GM18870 (cell line): ENCODE measurements at regions not wholly inside any gene's neighbourhood (a gene's known extent, or its start where the extent isn't known, plus 50 kb on each side); places are given as distances from the start of the nearest gene placed in this dataset.

Experiments used
- ATAC-seq: cut with Tn5 transposase; IDR thresholded peaks from one replicate; pipeline ENCODE4 v1.9.1; 2021; ENCODE audit warnings: moderate library complexity; ENCODE audit not compliant: unreplicated experiment

DNA sequence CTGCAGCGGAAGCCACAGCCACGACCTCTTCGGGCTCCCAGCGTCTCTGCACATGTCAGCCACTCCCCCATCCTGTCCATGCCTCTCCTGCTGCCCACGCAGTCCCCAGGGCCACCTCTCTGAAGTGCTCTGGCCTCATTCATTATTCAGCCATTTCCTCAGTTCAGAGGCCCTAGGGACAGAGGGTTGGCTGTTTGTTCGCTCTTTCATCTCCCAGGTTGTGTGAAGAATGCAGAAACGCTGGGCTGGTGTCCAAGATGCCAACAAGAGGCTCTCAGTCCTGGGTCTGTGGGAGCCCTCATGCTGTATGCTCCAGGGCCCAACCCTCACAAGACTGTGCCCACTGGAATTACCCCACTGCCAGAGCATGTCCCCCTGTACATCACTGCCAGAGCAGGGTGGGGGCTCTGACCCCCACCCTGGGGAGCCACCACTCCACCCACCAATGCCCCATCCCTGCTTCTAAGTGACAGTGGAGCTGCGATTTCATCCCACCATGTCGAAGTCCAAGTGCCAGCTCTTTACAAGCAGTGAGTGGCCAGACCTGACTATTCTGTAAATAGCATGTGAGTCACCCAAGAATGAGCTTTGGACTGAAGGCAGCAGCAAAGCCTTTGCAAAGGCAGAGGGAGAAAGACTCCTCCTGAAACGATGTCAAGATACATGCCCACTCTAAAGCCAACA is 209.6 kb downstream of the BUD13 start:
- ATAC-seq = no peak

DNA sequence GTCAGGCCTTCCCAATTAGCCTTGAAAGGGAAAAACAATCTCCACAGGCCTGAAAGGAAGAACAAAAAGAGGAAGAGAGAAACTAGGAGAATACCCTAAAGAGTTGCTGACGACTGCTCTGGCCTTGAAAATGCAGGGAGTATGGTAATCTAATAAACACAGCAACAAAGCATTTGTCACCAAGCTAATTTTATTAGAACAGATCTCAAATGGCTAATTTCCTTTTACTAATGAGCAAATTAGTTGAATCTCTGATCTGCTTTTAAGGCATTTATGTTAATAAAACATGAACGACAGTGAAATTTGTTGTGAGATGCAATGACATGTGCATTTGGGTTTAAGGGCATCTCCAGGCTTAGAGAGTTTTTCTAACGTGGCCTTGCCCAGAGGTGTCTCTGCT is 212.2 kb downstream of the BUD13 start:
- ATAC-seq = no peak

DNA sequence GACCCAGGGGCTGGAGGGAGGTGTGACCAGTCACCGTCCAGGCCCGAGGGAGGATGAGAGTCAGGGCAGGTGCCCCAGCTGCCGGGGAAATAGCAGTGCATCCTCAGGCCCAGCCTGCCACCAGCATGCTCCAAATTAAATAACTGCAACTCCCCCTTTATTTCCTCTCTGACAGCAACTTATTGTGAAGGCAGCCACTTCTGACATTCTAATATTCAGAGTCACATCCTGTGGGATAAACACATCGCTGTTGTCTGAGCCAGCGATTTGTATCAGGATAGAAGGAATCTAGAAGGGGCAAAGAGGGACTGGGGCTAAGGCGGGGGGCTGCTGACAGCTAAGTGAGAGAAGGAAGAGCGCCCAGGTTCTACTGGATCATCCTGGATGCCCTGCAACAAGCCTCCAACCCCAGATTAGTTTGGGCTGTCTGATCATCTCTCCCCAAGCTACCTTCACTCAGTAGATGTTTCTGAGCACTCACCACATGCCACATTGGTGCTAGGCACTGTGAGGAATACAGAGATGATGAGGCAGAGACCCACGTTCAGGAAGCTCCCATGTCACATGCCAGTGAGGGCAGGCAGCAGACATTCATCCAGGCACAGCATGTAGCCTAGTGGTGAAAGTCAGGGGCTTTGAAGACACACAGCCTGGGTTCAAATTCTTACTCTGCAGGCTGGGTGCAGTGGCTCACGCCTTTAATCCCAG is 214.1 kb downstream of the BUD13 start:
- no peak for ATAC-seq

DNA sequence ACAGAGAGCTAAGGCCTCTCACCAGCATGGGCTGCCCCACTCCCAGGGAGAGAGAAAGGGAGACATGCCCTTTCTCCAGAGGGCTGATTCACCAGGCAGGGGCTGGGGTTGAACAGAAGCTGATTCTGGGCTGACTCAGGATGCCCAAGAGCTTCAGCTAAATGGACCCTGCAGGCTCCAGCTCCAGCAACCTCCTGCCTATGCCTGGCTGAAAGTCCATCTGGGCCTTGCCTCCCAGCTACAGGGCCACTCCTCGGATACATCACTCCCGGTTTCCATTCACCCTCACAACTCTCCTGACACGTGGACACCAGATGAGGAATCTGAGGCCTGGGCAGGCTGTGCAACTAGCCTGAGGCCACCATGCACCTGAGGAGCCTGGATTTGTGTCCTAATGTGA is 215.5 kb downstream of the BUD13 start:
- ATAC-seq = no peak

DNA sequence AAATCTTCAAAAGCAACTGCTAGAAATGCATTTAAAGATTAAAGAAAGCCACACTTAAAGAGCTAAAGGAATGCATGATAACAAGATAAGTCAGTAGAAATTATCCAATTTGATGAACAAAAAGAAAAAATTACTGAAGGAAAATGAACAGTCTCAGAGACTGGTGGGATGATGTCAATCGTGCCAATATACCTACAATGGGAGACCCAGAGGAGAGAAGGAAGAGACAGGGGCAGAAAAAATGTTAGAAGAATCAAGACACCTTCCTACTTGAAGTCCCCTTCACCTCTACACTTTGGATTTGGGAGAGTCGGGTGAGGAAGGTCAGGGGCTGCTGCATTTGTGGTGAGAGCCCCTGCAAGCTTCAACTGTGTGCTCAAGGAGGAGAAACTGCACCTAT is 216.3 kb downstream of the BUD13 start:
- ATAC-seq = no peak

DNA sequence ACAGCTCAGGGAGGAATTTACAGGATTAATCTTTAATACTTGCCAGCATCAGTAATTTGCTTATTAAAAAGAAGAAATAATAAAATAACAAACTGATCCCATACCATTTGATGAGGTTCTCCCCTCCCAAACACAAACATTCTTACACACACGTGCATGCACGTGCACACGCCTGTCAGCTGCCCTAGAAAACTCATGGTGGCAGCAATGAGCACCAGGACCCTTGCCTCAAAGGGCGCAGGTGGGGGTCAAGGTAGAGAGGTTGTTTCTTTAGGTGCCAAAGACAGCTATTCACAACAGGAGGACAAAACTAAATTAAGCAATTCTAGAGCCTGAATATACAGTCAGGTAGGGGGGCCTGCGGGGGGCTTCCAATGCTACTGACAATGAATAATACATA is 219.3 kb downstream of the BUD13 start:
- ATAC-seq = no peak

DNA sequence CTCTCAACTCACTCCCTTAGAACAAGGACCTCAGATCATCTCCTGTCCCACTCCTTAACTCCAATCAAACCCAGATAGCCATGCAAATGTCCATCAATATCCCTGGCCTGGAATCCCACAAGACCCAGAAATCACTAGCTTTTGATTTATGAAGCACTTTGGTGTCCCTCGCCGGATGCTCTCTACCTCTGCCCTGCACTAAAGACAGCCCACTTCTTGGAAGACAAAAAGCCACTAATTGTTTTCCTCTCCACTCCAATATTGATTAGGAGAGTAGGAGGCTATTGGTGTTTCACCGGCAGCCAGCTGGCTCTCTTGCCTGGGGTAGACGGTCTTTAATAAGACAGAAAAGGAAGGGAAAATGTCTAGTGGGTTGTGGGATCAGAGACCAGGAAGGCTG is 221.2 kb downstream of the BUD13 start:
- ATAC-seq = no peak

DNA sequence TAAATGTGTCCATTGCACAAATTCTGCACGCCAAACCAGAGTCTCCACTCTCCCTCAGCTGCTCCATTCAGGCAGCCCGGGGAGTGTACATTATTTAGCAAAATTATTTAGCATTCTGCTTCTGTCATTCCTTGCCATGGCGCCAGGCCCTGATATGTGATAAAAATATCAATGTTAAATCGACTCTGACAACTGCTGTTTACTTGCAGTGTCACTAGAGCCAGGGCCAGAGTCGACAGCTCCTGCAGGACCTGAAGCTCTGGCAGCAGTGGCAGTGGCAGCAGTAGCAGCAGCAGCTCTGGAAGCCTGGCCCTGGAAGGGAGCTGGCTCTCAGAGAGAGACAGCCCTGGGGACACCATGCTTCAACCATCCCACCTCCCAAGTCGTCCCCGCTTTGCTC is 224.5 kb downstream of the BUD13 start:
- ATAC-seq = no peak

DNA sequence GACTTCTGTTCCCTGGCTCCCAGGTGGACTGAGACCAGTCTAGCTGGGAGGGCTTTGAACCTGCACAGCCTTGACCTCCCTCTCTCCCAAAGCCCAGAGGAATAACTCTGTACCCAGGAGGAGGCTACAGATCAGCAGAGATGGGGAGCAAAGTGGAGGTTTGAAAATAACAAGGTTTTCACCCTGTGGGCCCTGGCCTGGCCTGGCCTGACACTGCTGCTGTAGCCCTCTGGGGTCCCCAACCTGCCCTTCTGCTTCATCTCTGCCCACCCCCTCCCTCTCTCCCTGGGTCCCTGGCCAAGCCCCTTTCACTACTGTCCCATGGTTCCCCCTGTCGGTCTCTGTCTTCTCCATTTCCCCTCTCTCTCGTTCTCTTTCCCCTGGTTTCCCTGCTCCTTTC is 225.2 kb downstream of the BUD13 start:
- ATAC-seq = no peak

DNA sequence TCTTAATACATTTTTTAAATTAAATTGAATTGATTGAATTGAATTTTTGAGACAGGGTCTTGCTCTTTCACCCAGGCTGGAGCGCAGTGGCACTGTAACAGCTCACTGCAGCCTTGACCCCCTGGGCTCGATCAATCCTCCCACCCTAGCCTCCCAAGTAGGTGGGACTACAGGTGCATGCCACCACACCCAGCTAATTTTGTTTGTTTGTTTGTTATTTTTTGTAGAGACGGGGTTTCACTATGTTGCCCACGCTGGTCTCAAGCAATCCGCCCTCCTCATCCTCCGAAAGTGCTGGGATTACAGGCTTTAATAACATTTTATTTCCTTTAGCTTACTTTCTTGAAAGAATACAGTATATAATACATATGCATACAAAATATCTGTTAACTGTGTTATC is 226.9 kb downstream of the BUD13 start:
- no peak for ATAC-seq

DNA sequence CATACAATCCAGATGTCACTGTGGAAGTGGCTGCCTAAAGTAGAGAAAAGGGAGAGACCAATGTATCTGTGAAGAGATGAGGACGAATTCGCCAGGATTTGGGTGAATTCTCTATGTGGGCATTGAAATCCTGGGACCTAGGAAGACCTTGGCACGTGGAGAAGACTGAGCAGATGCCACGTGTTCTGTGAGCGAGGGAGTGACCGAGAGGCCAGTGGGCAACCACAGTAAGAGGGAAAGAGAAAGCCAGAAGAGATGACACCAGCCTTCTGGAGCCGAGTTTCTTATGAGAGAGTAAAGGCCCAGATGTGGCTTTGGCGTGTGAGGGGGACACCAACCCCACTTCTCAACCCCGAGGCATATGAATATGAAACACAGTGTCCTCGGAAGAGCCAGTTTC is 228.1 kb downstream of the BUD13 start:
- ATAC-seq = no peak

DNA sequence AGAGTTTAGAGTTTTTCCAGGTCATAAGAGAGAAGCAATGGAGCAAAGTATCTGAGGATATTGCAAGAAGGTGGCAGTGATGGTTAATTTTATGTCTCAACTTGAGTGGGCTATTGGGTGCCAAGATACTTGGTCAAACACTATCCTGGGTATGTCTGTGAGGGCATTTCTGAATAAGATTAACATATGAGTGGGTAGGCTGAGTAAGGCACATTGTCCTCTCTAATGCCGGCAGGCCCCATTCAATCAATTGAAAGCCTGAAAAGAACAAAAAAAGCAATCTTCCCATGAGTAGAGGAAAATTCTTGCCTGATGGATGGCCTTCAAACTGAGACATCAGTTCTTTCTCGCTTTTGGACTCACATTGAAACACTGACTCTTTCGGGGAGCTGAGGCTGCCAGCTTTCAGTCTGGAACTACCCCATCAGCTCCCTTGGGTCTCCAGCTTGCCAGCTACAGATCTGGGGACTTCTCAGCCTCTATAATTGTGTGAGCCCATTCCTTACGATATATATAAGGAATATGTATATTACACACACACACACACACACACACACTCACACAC is 228.8 kb downstream of the BUD13 start:
- ATAC-seq = no peak

DNA sequence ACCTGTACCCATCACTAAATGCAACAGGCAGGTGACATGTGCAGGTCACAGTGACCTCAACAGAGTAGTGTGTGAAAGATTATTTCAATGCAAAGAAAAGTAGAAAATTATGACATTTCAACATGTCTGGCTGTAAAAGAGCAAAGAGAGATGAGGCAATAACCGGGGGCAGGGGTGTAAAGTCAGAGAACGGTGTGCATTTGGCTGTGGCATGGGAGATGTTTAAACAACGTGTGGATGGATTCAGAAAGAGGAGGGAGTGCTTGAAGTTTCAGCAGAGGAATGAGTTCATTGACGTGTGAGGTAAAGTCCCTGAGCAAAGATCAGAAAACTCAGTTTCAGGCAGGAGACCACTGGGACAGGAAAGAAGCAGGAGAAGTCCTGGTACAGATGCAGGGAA is 229.7 kb downstream of the BUD13 start:
- ATAC-seq = no peak

DNA sequence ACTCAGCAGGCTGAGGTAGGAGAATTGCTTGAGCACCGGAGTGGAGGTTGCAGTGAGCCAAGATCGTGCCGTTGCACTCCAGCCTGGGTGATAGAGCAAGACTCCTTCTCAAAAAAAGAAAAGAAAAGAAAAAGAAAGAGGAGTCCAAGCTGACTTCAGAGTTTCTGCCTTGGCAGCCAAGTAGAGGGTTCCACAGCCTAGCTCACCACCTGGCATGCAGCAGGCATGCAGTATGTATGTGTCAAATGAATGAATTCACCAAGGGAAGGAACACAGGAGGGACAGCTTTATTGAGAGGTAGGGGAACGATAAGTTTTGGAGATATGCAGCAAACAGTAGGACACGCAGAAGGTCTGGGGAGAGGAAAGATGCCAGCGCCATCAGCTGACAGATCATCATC is 230.4 kb downstream of the BUD13 start:
- no peak for ATAC-seq

DNA sequence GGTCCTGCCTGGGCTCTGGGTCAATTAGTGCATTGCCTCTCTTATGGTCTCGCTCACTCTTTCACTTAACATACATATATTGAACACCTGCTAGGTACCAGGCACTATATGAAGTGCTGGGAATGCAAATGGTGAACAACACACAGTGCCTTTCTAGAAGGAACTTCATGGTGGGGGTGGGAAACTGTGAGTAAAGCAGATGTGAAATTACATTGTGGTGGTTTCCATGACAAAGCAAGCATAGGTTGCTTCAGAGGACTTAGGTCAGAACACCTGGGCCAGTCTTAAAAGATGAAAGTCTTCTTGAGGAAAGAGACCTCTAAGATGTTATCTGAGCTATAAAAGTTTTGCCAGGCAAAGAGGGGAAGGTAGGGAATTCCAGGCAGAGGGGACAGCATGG is 231.3 kb downstream of the BUD13 start:
- ATAC-seq = no peak

DNA sequence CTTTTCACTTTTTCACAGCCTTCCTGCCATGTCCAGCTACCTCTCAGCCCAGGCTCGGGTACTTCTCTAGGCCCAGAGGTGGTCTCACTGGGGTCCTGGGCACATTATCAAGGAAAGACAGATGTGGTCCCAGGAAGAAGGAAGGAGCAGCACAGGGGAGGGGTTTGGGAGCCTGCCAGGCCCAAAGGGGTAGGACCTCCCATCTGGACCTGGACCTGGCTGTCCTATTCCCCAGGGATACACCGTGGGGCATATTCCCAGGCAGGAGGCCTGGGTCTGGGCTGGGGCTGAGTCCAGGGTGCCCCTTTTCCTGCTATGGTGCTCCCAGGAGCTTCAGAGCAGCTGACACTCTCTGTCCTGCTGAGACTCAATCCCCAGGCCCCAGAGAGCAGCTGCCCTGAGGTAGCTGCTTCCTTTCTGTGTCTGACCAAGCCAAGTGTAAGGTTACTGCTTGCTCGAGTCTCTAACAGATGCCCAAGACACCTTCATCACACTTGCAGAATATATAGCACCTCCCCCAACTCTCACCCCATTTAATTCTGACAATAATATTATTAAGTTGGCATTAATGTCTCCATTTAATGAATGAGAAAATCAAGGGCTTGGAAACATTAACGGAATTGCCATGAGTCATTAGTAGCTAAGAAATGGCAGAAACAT is 232.0 kb downstream of the BUD13 start:
- ATAC-seq = no peak

DNA sequence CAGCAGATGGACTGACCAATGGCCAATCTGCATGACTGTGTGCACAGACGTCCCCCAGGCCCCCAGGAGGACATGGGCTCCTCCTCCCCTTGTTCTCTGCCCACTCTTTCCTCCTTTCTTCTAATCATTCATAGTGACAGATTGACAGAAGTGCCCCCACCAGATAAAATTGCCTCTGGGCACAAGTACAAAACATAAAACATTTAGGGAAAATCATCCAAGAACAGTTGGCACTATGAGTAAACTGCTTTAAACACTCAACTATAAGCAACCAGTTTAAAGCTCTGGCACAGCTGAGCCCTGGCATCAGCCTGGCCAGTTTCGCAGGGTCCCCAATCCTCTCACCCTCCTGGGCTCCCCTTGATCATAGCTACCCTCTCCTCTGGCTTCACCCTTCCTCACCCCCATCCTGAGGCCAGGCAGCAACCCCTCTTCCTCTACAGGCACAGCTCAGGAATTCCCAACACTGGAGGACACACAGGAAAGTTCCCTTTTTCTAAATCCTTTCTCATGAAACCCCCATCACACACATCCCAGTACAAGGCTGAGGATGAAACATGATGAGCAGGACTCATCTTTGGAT is 232.9 kb downstream of the BUD13 start:
- no peak for ATAC-seq

DNA sequence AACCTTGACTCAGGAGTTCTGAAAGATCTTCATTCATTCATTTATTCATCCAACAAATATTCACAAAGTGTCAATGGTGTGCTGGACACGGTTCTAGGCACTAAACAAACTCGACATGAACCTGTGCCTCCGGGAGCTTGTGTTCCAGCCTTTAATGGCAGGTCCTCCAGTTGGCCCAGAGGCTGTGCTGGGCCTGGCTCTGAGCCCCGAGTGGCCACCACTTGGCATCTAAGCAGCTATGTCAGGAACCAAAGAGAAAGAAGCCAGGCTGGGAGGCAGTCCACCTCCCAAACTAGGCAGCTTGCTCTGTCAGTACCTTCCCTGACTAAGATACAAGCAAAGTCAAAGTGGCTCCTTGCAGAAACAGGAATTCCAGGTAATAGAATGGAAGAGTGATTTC is 233.6 kb downstream of the BUD13 start:
- ATAC-seq = no peak

DNA sequence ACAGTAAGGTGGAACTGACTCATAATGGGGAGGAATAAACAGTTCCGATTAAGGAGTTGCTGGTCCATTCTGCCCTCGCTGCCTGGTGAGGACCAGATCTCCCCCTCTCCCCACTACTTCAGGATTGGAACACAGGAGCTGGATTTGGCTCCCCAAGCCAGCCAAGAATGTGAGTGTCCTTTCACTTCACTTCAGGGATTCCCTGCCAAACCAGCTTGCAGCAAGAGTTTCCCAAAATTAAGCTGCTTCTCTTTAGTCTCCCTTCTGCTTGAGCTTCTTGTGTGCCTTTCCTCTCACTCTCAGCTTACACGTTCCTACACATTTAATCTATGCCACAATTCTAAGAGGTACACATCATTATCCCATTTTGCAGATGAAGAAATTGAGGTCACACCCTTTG is 234.1 kb downstream of the BUD13 start:
- no peak for ATAC-seq

DNA sequence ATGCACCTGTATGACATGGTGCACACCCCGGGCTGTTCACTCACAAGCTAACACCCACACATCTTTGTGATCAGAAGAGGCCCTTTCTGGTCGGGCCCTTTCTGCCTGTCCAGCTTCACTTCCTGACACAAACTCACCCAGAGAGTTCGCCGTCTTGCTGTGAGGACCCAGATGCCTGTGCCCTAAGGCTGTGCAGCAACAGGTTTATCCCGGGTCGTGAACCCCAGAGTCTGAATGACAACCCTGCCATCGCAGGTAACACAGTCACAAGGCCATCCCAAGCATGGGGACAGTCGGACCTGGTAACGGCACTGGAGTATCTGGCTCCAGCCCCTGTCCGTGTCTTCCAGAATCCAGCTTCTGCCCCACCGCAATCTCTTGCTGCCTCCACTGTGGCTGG is 235.1 kb downstream of the BUD13 start:
- ATAC-seq = no peak

DNA sequence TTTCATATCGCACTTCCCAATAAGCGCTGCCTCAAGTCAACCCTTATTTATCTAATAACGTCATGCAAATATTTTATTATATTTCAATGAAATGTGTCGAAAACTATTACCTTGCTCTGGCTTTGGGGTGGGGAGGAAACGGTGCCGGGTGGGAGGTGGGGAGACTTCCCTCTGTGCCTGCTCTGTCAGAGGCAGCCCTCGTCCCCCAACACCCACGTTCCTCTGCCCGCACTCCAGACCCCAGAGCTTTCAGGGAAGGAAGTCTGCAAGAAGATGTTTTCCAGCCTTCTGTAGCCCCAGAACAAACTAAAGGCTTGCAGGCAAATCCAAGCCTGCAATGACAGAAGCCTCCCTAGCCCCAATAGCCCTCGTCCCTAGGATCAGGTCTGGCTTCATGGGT is 235.7 kb downstream of the BUD13 start:
- no peak for ATAC-seq

DNA sequence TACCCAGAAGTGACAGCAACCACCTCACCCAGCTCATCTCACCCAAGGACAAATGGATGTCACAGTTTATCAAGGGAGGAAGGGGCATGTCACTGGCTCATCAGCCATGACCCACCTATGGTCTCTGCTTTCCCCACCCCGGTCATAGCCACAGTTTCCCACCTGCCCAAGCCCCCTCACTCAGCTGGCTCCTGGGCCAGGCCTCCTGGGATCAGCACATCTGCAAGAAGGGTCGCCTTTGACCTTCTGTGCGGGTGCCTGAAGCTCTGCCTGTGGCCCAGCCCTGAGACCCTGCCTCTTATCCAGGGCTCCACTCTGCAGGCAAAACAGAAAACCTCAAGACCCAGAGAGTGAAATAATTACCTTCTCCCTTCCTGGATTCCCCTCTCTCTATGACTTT is 236.4 kb downstream of the BUD13 start:
- no peak for ATAC-seq
